IPS DF 4.7 (cell line): ENCODE measurements at regions not wholly inside any gene's neighbourhood (a gene's known extent, or its start where the extent isn't known, plus 50 kb on each side); places are given as distances from the start of the nearest gene placed in this dataset.
"Not testable (repeated sequence)": the region's sequence is repeated elsewhere in the genome, so short reads cannot be mapped to it uniquely, and the experiment has no call there.

Source experiments
- DNase-seq: peaks from one replicate; pipeline ENCODE4 v3.0.0-alpha.2; 2013; ENCODE audit warnings: low spot score; ENCODE audit errors: extremely low read depth

DNA sequence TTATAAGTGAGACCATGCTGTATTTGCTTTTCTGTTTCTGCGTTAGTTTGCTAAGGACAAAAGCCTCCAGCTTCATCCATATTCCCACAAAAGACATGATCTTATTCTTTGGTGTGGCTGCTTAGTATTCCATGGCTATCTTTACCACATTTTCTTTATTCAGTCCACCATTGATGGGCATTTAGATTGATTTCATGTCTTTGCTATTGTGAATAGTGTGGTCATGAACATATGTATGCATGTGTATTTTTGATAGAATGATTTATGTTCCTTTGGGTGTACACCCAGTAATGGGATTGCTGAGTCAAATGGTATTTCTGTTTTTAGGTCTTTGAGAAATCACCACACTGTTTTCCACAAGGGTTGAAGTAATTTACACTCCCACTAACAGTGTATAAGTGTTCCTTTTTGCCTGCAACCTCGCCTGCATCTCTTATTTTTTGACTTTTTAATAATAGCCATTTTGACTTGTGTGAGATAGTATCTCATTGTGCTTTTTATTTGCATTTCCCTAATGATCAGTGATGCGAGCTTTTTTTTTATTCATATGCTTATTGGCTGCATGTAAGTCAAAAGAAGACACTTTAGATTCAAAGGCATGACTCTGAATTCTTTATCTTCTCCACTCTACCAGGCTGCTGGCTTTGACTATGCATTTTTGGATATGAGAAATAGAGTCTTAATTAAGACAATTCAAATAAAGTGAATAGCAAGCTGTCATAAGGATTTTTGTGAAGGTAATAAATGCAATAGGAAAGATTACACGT, 183.3 kb upstream of the SYNPR start:
- DNase-seq = no peak

DNA sequence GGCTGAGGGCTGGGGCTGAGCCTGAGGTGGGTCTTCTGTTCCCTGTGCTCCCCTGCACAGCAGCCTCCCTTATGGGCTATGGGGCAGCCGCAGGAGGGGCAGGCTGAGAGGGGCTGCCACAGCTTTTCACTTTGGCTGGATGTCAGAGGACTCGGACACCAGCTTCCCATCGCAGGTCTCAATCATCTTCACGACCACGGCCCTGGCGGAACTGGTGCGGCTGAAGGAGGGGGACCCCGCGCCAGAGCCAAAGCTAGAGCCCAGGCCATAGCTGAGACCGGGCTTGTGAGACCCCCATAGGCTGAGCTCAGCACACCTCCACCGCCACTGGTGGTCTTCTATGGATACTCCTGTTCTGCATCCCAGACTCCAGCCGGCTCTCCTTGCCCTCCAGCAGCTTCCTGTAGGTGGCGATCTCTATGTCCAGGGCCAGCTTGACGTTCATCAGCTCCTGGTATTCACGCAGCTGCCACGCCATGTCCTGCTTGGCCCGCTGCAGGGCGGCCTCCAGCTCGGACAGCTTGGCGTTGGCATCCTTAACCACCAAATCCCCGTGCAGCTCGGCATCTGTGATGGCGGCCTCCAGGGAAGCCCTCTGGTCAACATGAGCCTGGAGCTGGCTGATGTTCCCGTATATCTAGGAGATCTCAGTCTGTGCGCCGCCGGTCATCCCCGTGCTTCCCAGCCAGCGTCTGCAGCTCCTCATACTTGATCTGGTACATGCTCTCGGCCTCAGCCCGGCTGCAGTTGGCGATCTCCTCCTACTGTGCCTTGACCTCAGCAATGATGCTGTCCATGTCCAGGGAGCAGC, 181.7 kb upstream of the SYNPR start:
- no peak for DNase-seq

DNA sequence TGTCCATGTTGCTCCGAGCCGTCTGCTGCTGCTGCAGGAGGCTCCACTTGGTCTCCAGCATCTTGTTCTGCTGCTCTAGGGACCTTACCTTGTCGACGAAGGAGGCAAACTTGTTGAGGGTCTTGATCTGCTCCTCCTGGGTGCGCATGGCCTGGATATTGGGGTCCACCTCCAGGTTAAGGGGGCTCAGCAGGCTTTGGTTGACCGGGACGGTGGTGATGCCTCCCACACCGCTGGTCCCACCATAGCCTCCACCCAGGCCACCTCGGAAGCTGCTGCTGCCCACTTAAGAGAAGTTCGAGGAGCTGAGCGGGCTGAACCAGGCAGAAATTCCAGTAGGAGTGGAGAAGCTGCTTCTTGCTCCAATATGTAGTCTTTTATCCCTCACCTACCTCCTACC, 180.7 kb upstream of the SYNPR start:
- DNase-seq = no peak

- DNase-seq = no peak
These were observed 161.2 kb upstream of the SYNPR start for GRCh38 chr3:63116922-63117321.

DNA sequence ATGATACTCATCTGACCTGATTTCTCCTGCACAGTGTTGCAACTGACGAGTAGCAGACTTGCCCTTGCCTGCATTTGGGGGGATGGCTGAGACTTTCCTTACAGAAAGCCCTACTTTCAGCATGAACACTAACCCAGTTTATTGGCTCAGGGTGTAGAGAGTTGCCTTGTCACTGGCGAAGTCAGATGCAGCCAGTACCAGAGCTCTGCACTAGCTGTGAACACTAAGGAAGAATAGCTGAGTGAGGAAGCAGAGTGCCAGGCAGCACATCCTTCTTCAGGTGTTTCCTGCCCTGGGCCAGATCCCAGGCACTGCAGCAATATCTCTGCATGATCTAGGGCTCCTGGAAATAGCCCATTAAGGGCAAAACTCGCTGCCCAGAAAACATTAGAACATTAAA, 154.0 kb upstream of the SYNPR start:
- DNase-seq = no peak

DNA sequence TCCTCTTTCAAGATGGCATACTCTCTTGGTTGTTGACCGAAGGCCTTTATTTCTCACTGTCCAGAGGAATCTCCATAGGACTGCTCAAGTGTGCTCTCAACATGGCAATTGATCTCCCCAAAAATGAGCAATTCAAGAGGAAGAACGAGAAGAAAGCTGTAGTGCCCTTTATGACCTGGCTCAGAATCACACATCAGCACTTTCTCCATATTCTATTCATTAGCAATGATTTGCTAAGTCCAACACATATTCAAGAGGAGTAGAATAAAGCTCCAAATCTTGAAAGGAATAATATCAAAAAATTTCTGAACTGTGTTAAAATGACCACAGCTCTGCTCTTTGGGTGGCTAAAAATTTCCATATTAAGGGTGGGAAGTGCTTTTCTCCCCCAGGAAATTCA, 151.6 kb upstream of the SYNPR start:
- no peak for DNase-seq

DNA sequence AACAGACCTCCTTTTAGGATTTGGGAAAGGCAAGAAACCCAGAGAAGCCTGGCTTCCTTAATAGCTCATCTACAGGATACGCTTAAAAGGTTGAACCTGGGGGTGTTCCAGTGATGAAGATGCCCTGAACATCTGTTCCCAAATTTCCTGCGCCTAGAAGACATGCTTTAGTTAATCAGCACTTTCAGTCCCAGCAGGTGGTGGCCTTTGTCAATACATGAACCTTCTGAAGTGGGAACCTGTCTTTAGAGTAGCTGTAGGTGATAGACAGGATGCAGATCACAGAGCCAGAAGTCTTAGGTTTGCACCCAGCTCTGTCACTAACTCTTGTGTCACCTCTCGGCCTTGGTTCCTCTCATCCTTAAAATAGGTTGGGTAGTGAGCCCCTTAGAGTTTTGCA, 149.7 kb upstream of the SYNPR start:
- DNase-seq = no peak

GRCh38 chr3:63130625-63131024, 147.5 kb upstream of the SYNPR start:
- no peak for DNase-seq

DNA sequence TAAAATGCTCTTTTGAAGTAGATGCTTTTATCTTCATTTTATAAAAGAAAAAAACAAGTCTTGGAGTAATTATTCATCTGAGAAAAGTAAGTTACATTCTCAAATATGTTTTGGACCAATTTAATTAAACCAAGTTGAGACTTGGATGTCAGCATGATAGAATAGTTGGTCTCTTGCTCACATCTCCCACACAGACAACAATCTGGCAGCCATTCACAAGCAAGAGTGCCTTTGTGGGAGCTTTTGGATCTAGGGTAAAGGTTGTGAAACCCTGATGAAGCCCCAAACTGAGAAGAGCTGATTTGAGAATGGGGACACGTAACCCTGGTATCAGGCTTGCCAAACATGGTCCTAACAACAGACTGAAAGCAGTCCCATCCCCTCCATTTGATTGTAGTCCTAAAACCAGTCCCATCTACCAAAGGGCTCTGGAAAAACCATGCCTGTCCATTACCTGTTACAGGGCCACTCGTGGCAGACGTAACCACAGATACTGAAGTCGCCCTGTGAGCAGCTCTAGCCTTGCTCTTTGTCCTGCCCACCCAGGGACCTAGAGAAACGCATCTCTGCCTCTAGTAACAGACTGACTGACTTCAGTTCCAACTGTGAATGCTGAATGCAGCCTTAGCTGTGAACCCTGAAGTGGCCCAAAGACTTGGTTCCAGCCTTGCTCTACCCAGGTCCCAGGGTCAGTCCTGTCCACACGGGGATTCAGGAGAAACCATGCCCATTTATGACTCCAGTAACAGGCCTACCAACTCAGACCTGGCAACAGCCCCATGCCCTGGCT, 145.5 kb upstream of the SYNPR start:
- DNase-seq = no peak

- DNase-seq = peak; percentile 25
These were observed 142.7 kb upstream of the SYNPR start for GRCh38 chr3:63135367-63135766.

GRCh38 chr3:63136249-63136648, 141.9 kb upstream of the SYNPR start:
- DNase-seq = not testable (repeated sequence)

GRCh38 chr3:63142681-63143080, 135.4 kb upstream of the SYNPR start:
- DNase-seq = no peak

GRCh38 chr3:63146154-63146553, 132.0 kb upstream of the SYNPR start:
- no peak for DNase-seq

DNA sequence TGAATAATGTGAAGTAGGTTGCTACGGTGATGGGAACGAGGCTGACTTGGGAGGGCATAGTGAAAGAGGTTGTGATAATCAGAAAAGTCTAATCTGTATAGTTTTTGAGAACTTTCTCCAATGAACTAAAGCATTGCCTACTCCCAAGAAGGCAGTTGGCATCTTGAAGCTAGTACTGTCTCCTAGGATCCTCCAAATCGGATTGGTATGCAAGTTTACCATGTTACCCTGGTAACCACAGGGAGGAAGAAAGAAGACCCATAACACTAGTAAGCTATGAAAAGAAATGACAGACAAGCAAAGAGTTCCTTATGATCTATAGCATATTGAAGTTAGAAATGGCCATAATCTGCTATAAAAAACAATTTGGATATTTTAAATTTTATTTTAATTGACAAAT, 127.2 kb upstream of the SYNPR start:
- no peak for DNase-seq

DNA sequence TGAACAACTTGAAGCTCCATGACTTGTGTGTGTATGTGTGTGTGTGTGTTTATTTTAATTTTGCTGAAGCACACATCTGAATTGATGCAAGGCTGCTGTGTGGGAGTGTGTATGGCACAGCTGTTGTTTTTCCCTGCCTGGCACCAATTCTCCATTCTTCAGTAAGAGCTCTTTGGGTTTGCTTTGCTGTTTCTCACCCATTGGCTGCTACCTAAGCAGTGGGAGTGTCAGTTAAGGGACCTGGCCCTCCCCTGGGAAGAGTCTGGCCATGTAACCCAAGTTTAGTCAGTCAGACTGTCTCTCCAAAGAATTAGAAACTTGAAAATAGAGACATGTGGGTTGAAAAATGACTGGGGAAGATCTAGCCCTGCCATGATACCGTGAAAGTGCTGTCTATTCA, 126.2 kb upstream of the SYNPR start:
- no peak for DNase-seq

GRCh38 chr3:63159764-63160163, 118.3 kb upstream of the SYNPR start:
- no peak for DNase-seq

DNA sequence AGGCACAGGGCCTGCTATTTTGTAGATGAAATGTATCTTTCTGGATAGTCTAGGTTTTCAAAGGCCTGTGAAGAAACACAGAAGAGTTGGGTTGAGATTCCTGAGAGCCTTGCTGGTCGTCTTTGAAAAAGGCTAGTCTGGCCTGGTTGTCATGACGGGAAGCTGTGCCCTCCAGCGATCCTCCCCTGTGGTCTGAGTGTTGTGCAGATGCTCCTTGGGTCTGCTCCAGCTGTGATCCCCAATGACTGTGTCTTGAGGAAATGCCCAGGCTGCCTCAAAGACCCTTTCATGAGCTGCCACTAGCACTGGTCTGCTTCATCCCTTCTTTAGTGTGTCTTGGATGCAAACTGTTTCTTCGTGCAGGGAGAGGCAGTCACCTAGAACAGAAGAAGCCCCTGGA, 111.0 kb upstream of the SYNPR start:
- no peak for DNase-seq

- no peak for DNase-seq
These were observed 109.9 kb upstream of the SYNPR start for GRCh38 chr3:63168179-63168578.

- no peak for DNase-seq
These were observed 98.1 kb upstream of the SYNPR start for GRCh38 chr3:63179862-63180522.

GRCh38 chr3:63192248-63192647, 85.9 kb upstream of the SYNPR start:
- DNase-seq = no peak

- DNase-seq = no peak
These were observed 84.5 kb upstream of the SYNPR start for GRCh38 chr3:63193647-63194046.

- no peak for DNase-seq
These were observed 78.5 kb upstream of the SYNPR start for GRCh38 chr3:63199606-63200005.
